Transverse colon (tissue), 4 donors: ENCODE measurements at regions not wholly inside any gene's neighbourhood (a gene's known extent, or its start where the extent isn't known, plus 50 kb on each side); places are given as distances from the start of the nearest gene placed in this dataset.

ENCODE experiments used
- DNase-seq: peaks from one replicate; pipeline ENCODE4 v3.0.0-alpha.2; 2019
- H3K27ac ChIP-seq, 4 donors: fragments of 200-600 bp; sonication (generic); 2 replicates each; pipeline ENCODE4 v1.5.1; 2016 to 2018; ENCODE audit warnings: inconsistent platforms in 4 of 4
- H3K27me3 ChIP-seq: fragments of 200-600 bp; sonication (generic); 2 replicates; pipeline ENCODE4 v1.5.1; 2017; ENCODE audit warnings: inconsistent platforms
- H3K36me3 ChIP-seq, 4 donors: fragments of 200-600 bp; sonication (generic); 2 replicates each; pipeline ENCODE4 v1.5.1; 2017 to 2019; ENCODE audit warnings: inconsistent platforms in 4 of 4
- H3K4me1 ChIP-seq, 4 donors: fragments of 200-600 bp; sonication (generic); 2 replicates each; pipeline ENCODE4 v1.5.1; 2017 to 2020; ENCODE audit warnings: inconsistent platforms in 4 of 4
- H3K4me3 ChIP-seq, 4 donors: fragments of 200-600 bp; sonication (generic); 1 replicate in 1 of 4; 2 replicates in 3 of 4; pipeline versions ENCODE4 v1.5.1 to v1.6.1; 2017 to 2019; ENCODE audit warnings: inconsistent platforms in 4 of 4
- H3K9me3 ChIP-seq, 2 donors: fragments of 200-600 bp; sonication (generic); 2 replicates each; pipeline ENCODE4 v1.5.1; 2017 to 2019; ENCODE audit warnings: inconsistent platforms in 2 of 2
- CTCF ChIP-seq, 5 experiments: fragments of 200-600 bp in 3 of 5; fragments of 450-650 bp in 2 of 5; sonication (generic) in 3 of 5; IDR thresholded peaks; 1 replicate in 2 of 5; 2 replicates in 3 of 5; pipeline ENCODE4 v1.5.1; 2016 to 2017; ENCODE audit warnings: antibody characterized with exemption in 5 of 5, inconsistent platforms in 3 of 5, mild to moderate bottlenecking in 2 of 5, moderate library complexity in 1 of 5
- EP300 ChIP-seq: sonication (generic); formaldehyde crosslinking; IDR thresholded peaks from one replicate; pipeline ENCODE4 v1.6.1; 2017; ENCODE audit warnings: antibody characterized with exemption, low read depth
- POLR2A ChIP-seq: fragments of 450-650 bp; IDR thresholded peaks from one replicate; pipeline ENCODE4 v1.6.1; 2016; ENCODE audit warnings: antibody characterized with exemption, mild to moderate bottlenecking, moderate library complexity
- POLR2AphosphoS5 ChIP-seq, 3 donors: sonication (generic); formaldehyde crosslinking; IDR thresholded peaks; one replicate each; pipeline ENCODE4 v1.6.1; 2016; ENCODE audit warnings: antibody characterized with exemption in 3 of 3
- WGBS, 2 donors: methylation state at CpG; one replicate each; pipeline ENCODE4 v1.1.5; 2018; ENCODE audit warnings: low coverage in 1 of 2; 5-methylcytosine and 5-hydroxymethylcytosine counted together
- in situ Hi-C, 4 donors: fragments of 200-750 bp; cut with MboI; loops; one replicate each; pipeline versions ENCODE4 v1.15.0 to v1.15.1; 2017; ENCODE audit warnings: low sequenced_read_pairs in 3 of 4, low pct_ligation_motif_present in 1 of 4, low pct_unique_long_range_greater_than_20kb in 1 of 4
- intact Hi-C: fragments of 100-400 bp; cut with DNase I; formaldehyde crosslinking; loops from one replicate; pipeline ENCODE4 v1.15.1; 2023; ENCODE audit warnings: low total_unique reads

DNA sequence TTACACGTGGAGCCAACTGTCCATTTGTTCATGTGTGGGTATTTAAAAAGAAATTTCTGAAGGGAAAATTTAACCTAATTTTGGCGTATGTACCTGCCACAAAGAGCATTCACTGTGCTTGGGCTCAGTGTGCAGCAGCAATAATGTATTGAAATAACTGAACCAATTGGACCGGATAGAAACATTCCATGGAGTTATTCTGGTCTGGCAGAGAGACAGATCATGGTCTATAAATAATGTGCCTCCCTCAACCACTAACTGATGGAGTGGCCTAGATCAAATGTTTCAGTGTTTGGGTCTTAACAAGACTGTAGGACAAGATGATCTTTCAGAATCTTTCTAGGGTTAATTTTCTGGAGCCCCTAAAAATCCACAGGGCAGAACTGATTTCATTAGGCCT is 469.7 kb downstream of the PRELID2 start:
- WGBS, 2 donors: 62 to 83% methylated on average over 3 of the region's 3 CpGs
- Histone ChIP-seq H3K27ac (no peak overlapping the region), H3K4me1 (no peaks in the 10 kb centered on the region), H3K27me3 (no peaks in the 10 kb centered on the region), H3K4me3 (no peak overlapping the region), H3K36me3 (no peaks in the 10 kb centered on the region), H3K9me3 (peaks cover 0 to 4% of the 10 kb centered on the region in 2 donors)
- no peak for TF ChIP-seq EP300
- TF ChIP-seq POLR2AphosphoS5 (IDR thresholded peaks at IDR 0.05): no peak
- TF ChIP-seq POLR2A: no peak
- TF ChIP-seq CTCF (IDR thresholded peaks at IDR 0.05): no peak
- in situ Hi-C loops (no loop called here), intact Hi-C loops (no loop called here)
- DNase-seq: no peak

DNA sequence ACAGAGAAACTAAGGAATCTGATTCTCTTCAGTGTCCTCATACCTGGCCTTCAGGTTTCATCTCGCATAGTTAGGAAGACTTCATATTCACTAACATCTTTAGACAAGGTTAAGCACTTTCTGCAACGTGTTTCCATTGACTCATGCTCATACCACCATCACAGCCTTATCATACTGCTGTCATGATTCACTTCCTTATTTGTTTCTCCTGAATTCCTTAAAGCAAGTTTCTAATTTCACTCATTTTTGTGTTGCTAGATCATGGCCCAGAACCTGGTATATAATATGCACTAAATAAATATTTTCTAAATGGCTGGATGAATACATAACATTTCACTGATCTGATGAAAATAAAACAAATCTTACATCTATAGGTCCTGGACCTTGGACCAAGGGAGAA is 472.9 kb downstream of the PRELID2 start:
- in situ Hi-C loops (no loop called here), intact Hi-C loops (no loop called here)
- H3K27ac ChIP-seq: no peak overlapping the region
- H3K36me3 ChIP-seq: no peaks in the 10 kb centered on the region
- no peaks in the 10 kb centered on the region for H3K27me3 ChIP-seq
- no peak for DNase-seq
- no peak overlapping the region for H3K4me3 ChIP-seq
- 79 to 93% methylated on average over 2 of the region's 2 CpGs for WGBS, 2 donors
- no peaks in the 10 kb centered on the region for H3K9me3 ChIP-seq
- H3K4me1 ChIP-seq: no peaks in the 10 kb centered on the region
- no peak for TF ChIP-seq EP300
- TF ChIP-seq CTCF (IDR thresholded peaks at IDR 0.05): no peak
- no peak for TF ChIP-seq POLR2A
- no peak for TF ChIP-seq POLR2AphosphoS5 (IDR thresholded peaks at IDR 0.05)

DNA sequence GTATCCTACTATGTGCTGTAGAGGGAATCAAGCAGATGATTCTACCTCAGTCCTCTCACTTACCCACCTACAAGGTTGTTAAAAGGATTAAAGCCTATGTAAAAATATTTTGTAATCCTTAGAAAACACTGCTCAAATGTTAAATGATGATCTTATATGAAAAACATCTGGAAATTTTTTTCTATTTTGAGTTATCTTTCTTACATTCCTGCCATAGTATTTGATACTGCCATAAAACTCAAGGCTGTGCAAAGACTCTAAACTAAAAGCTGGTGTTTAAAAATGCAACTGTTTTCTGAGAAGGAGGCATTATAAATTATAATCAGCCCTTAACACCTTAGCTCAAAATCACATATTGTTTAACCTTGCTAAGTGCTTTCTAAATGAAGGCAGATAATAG is 474.2 kb downstream of the PRELID2 start:
- in situ Hi-C loops: no loop called here

DNA sequence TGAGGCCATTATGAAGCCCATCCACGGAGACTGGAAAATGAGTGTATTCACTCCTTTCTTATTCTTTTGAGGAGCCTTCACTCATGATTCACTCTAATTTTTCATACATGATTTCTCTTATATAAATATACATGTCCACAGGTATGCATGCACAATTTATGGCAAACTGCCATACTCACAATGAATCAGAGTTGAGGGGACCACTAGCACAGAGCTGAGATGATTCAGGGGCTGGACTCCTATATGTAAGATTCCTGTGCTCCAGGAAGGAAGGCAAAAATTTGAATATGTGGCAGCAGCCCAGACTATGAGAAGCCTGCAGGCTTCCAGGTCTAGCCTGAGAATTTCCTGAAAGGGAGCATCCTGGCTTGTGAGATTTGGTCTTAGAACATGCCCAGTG is 484.6 kb downstream of the PRELID2 start:
- no peaks in the 10 kb centered on the region for H3K27me3 ChIP-seq
- in situ Hi-C loops: no loop called here
- no peaks in the 10 kb centered on the region for H3K9me3 ChIP-seq
- DNase-seq: no peak
- intact Hi-C loops: no loop called here
- H3K27ac ChIP-seq: no peak overlapping the region
- no peak overlapping the region for H3K4me3 ChIP-seq
- no peaks in the 10 kb centered on the region for H3K4me1 ChIP-seq
- no peaks in the 10 kb centered on the region for H3K36me3 ChIP-seq
- 89 to 93% methylated on average over 1 of the region's 1 CpG for WGBS, 2 donors
- TF ChIP-seq POLR2A (no peak), POLR2AphosphoS5 (IDR thresholded peaks at IDR 0.05) (no peak), CTCF (IDR thresholded peaks at IDR 0.05) (no peak), EP300 (no peak)

More for the DNA sequence above, 474.2 kb downstream of the PRELID2 start:
- Histone ChIP-seq H3K4me1 (no peaks in the 10 kb centered on the region), H3K27me3 (no peaks in the 10 kb centered on the region), H3K36me3 (no peaks in the 10 kb centered on the region), H3K4me3 (no peak overlapping the region), H3K27ac (no peak overlapping the region), H3K9me3 (no peaks in the 10 kb centered on the region)
- intact Hi-C loops: no loop called here
- TF ChIP-seq EP300 (no peak), POLR2AphosphoS5 (IDR thresholded peaks at IDR 0.05) (no peak), CTCF (IDR thresholded peaks at IDR 0.05) (no peak), POLR2A (no peak)
- no peak for DNase-seq
